Astrocyte of the cerebellum (primary cell): ENCODE measurements at regions not wholly inside any gene's neighbourhood (a gene's known extent, or its start where the extent isn't known, plus 50 kb on each side); places are given as distances from the start of the nearest gene placed in this dataset.
"Not testable (repeated sequence)": the region's sequence is repeated elsewhere in the genome, so short reads cannot be mapped to it uniquely, and the experiment has no call there.

Experiments
- DNase-seq: peaks from one replicate; pipeline ENCODE4 v3.0.0-alpha.2; 2011; ENCODE audit warnings: low read depth
- H3K4me3 ChIP-seq: 2 replicates; pipeline ENCODE4 v1.5.1; 2011; ENCODE audit warnings: mild to moderate bottlenecking, low read depth, low read length, moderate library complexity
- CTCF ChIP-seq: IDR thresholded peaks from 2 replicates; pipeline ENCODE4 v1.5.1; 2012; ENCODE audit warnings: low read length, low read depth, moderate library complexity, mild to moderate bottlenecking; ENCODE audit errors: missing control alignments
- in situ Hi-C: cut with HindIII; loops from 2 replicates; pipeline ENCODE4 v1.10.0; 2017; ENCODE audit warnings: low sequenced_read_pairs

DNA sequence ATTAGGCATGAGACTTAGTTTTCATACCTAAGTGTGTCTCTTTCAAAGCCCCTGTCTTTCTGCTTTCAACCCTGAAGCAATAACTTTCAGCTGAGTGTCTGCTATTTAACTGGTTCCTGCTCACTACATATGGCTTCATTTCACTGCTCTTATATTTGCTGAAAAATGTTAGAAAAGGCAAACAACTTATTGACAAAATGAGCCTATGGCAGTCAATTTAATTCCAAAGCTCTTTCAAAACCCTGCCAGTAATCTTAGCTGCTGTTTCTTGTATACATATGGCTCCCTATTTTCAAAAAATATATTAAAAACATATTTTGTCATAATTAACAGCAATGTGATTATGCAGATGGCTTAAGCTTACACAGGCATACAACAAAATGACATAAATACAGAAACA, 334.1 kb upstream of the MGAT4C start:
- no peak for DNase-seq
- in situ Hi-C loops, result no loop called here
- no peak for TF ChIP-seq CTCF
- H3K4me3 ChIP-seq, result no peak overlapping the region

GRCh38 chr12:86574143-86574542, 318.0 kb upstream of the MGAT4C start:
- TF ChIP-seq CTCF, result no peak
- in situ Hi-C loops, result no loop called here
- H3K4me3 ChIP-seq, result no peak overlapping the region
- no peak for DNase-seq

- H3K4me3 ChIP-seq, result no peak overlapping the region
- in situ Hi-C loops, result no loop called here
- no peak for TF ChIP-seq CTCF
- no peak for DNase-seq
Measured at GRCh38 chr12:86572455-86572854, 316.3 kb upstream of the MGAT4C start.

DNA sequence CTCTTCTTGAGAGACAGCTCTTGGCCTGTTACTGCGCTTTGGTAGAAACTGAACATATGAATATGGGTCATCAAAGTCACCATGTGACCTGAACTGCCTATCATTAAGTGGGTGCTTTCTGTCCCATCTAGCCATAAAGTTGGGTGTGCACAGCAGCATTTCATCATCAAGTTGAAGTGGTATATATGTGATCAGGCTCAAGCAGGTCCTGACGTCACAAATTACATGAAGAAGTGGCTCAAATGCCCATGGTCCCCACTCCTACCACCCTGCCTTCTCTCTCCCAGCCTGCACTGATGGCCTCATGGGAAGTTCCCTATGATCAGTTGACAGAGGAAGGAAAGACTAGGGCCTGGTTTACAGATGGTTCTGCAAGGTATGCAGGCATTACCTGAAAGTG, 308.8 kb upstream of the MGAT4C start:
- TF ChIP-seq CTCF, result no peak
- no peak for DNase-seq
- in situ Hi-C loops, result no loop called here
- no peak overlapping the region for H3K4me3 ChIP-seq

GRCh38 chr12:86555491-86555890, 299.3 kb upstream of the MGAT4C start:
- in situ Hi-C loops, DNase-seq, H3K4me3 ChIP-seq: not testable (repeated sequence)

DNA sequence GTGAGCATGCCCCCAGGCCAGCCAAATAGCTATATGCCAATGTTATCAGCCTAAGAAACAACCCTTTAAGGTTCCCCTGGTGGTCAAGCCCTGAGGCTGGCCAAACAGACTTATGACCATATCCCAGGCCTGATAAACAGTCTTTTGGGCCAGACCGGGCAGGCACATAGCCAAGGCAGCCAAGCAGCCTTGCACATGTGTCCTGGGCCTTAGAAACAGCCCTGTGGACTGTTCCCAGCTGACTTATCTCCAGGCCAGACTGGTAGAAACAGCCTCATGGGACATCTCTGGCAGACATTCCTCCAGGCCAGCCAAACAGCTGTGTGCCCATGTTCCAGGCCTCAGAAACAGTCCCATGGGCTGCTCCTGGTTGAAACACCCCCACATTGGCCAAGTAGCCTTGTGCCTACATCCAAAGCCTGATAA, 295.0 kb upstream of the MGAT4C start:
- H3K4me3 ChIP-seq, result no peak overlapping the region
- DNase-seq, result no peak
- in situ Hi-C loops, result no loop called here
- no peak for TF ChIP-seq CTCF

DNA sequence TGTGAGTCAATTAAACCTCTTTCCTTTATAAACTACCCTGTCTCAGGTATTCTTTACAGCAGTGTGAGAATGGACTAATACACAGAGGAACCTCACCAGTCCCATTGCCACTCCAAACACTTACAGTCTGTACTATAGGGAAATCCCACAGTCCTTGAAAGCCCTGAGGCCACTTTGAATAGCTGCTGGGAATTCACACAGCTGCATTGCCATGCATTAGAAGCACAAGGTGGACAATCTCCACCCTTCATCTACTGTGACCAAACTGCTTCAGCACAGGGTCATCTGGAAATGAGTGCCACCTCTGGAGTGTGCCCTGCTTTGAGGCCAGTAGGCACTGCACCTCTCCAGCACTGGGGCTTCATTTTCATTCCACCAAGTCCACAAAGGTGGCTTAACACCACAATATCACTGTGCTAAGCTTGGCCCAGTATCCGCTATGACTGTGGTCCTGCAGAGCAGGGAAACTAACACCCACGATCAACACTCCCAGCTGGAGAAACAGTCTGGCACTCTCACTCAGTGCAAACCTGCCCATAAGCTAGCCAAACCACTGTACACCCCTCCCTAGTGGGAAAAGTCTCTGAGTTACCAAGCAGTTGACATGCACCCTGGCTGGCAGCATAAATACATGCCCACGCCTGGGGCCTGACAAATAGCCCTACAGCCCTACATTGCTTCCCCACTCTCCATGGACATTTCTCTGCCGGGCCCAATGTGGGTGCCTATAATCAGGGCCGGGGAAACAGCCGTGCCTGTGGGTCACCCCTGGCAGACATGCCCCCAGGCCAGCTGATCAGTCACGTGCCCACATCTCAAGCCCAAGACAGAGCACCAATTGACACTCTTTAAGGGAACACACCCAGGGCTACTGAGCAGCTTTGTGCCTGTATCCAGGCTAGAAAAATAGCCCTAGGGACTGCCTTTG, 294.3 kb upstream of the MGAT4C start:
- in situ Hi-C loops, result no loop called here
- no peak for DNase-seq

More for the DNA sequence above, 294.3 kb upstream of the MGAT4C start:
- H3K4me3 ChIP-seq, result no peak overlapping the region
- no peak for TF ChIP-seq CTCF
